IPS-NIHi7 (cell line): ENCODE measurements at regions not wholly inside any gene's neighbourhood (a gene's known extent, or its start where the extent isn't known, plus 50 kb on each side); places are given as distances from the start of the nearest gene placed in this dataset.
A peak's percentile ranks its signal among the peaks of the same experiment; 100 is the strongest.
"Not testable (repeated sequence)": the region's sequence is repeated elsewhere in the genome, so short reads cannot be mapped to it uniquely, and the experiment has no call there.

Experiments used
- DNase-seq: peaks from one replicate; pipeline ENCODE4 v3.0.0; 2012; ENCODE audit warnings: mixed read lengths; ENCODE audit errors: extremely low spot score

- no peak for DNase-seq
Observed at GRCh38 chr1:83095570-83095969, 903.4 kb downstream of the TTLL7 start.

GRCh38 chr1:83090195-83090594, 908.7 kb downstream of the TTLL7 start:
- DNase-seq: no peak

- DNase-seq: no peak
Observed at GRCh38 chr1:83087851-83088250, 911.1 kb downstream of the TTLL7 start.

- DNase-seq: no peak
Observed at GRCh38 chr1:83086986-83087512, 911.9 kb downstream of the TTLL7 start.

GRCh38 chr1:83086346-83086745, 912.6 kb downstream of the TTLL7 start:
- DNase-seq: no peak

GRCh38 chr1:83083589-83084224, 915.2 kb downstream of the TTLL7 start:
- no peak for DNase-seq

GRCh38 chr1:83077411-83077810, 921.5 kb downstream of the TTLL7 start:
- no peak for DNase-seq

- DNase-seq: no peak
Observed at GRCh38 chr1:83075107-83075506, 923.8 kb downstream of the TTLL7 start.

- DNase-seq: no peak
Observed at GRCh38 chr1:83067954-83068353, 931.0 kb downstream of the TTLL7 start.

- DNase-seq: no peak
Observed at GRCh38 chr1:83065952-83066727, 932.8 kb downstream of the TTLL7 start.

GRCh38 chr1:83064589-83065242, 934.2 kb downstream of the TTLL7 start:
- no peak for DNase-seq

- DNase-seq: no peak
Observed at GRCh38 chr1:83060651-83061390, 938.1 kb downstream of the TTLL7 start.

GRCh38 chr1:83060221-83060620, 938.7 kb downstream of the TTLL7 start:
- no peak for DNase-seq

GRCh38 chr1:83058327-83058726, 940.6 kb downstream of the TTLL7 start:
- DNase-seq: no peak

GRCh38 chr1:83055391-83056170, 943.4 kb downstream of the TTLL7 start:
- peak; percentile 21 for DNase-seq

GRCh38 chr1:83053446-83053845, 945.5 kb downstream of the TTLL7 start:
- DNase-seq: no peak

- DNase-seq: no peak
Observed at GRCh38 chr1:83052865-83053264, 946.1 kb downstream of the TTLL7 start.

GRCh38 chr1:83051053-83051452, 947.9 kb downstream of the TTLL7 start:
- DNase-seq: not testable (repeated sequence)

- no peak for DNase-seq
Observed at GRCh38 chr1:83043244-83043643, 955.7 kb downstream of the TTLL7 start.

GRCh38 chr1:83039091-83039490, 959.8 kb downstream of the TTLL7 start:
- not testable (repeated sequence) for DNase-seq

GRCh38 chr1:83034851-83035250, 964.1 kb downstream of the TTLL7 start:
- DNase-seq: no peak
